ENCODE measurements at regions not wholly inside any gene's neighbourhood (a gene's known extent, or its start where the extent isn't known, plus 50 kb on each side); places are given as distances from the start of the nearest gene placed in this dataset.
A peak's percentile ranks its signal among the peaks of the same experiment; 100 is the strongest.

- Histone ChIP-seq H3K36me3 (ENCODE audit: control insufficient read depth, insufficient read depth, low read length) (no peaks in the 10 kb centered on the region), H3K4me3 (replicated peaks in 1 of 4; ENCODE audit: control extremely low read depth in 1 of 4, insufficient read depth in 1 of 4, low read depth in 3 of 4, low read length in 4 of 4) (no peak overlapping the region), H3K4me2 (ENCODE audit: extremely low read depth, insufficient read depth, low read length) (no peak overlapping the region), H2AFZ (ENCODE audit: low read length) (no peak overlapping the region), H3K27ac (ENCODE audit: insufficient read depth, low read length) (no peak overlapping the region), H3K9me3 (ENCODE audit: control insufficient read depth, insufficient read depth, low read depth, low read length) (no peaks in the 10 kb centered on the region), H3K9ac (ENCODE audit: insufficient read depth, low read length) (no peak overlapping the region), H3K27me3 (ENCODE audit: control insufficient read depth, insufficient read depth, low read length) (no peaks in the 10 kb centered on the region), H4K20me1 (ENCODE audit: control insufficient read depth, extremely low read depth, insufficient read depth, low read length) (no peaks in the 10 kb centered on the region), H3K79me2 (ENCODE audit: control insufficient read depth, insufficient read depth, low read length) (no peaks in the 10 kb centered on the region), H3K4me1 (ENCODE audit: control insufficient read depth, extremely low read depth, insufficient read depth, low read length) (no peaks in the 10 kb centered on the region)
- TF ChIP-seq EZH2 (IDR thresholded peaks at IDR 0.05; ENCODE audit: low read length, missing control alignments) (no peak), CTCF (conservative IDR thresholded peaks at IDR 0.05 in 1 of 2, IDR thresholded peaks at IDR 0.05 in 1 of 2; ENCODE audit: low read depth in 1 of 2, low read length in 2 of 2) (no peak)
- peak; percentile 24 to 27 for DNase-seq (ENCODE audit: low read depth in 2 of 2)
These were observed 538.2 kb downstream of the NYAP2 start for GRCh38 chr2:225937625-225938187.

GRCh38 chr2:225932811-225933413 is 533.4 kb downstream of the NYAP2 start:
- H4K20me1 ChIP-seq (ENCODE audit: control insufficient read depth, extremely low read depth, insufficient read depth, low read length) = no peaks in the 10 kb centered on the region
- H3K9me3 ChIP-seq (ENCODE audit: control insufficient read depth, insufficient read depth, low read depth, low read length) = no peaks in the 10 kb centered on the region
- no peak overlapping the region for H3K27ac ChIP-seq (ENCODE audit: insufficient read depth, low read length)
- H3K27me3 ChIP-seq (ENCODE audit: control insufficient read depth, insufficient read depth, low read length) = no peaks in the 10 kb centered on the region
- no peak overlapping the region for H3K4me3 ChIP-seq (replicated peaks in 1 of 4; ENCODE audit: control extremely low read depth in 1 of 4, insufficient read depth in 1 of 4, low read depth in 3 of 4, low read length in 4 of 4)
- peak in 1 of 2 donors; percentile 42 for DNase-seq (ENCODE audit: low read depth in 2 of 2)
- no peak overlapping the region for H3K4me2 ChIP-seq (ENCODE audit: extremely low read depth, insufficient read depth, low read length)
- H3K79me2 ChIP-seq (ENCODE audit: control insufficient read depth, insufficient read depth, low read length) = no peaks in the 10 kb centered on the region
- no peak overlapping the region for H2AFZ ChIP-seq (ENCODE audit: low read length)
- H3K9ac ChIP-seq (ENCODE audit: insufficient read depth, low read length) = no peak overlapping the region
- no peak for TF ChIP-seq EZH2 (IDR thresholded peaks at IDR 0.05; ENCODE audit: low read length, missing control alignments)
- no peak for TF ChIP-seq CTCF (conservative IDR thresholded peaks at IDR 0.05 in 1 of 2, IDR thresholded peaks at IDR 0.05 in 1 of 2; ENCODE audit: low read depth in 1 of 2, low read length in 2 of 2)
- no peaks in the 10 kb centered on the region for H3K4me1 ChIP-seq (ENCODE audit: control insufficient read depth, extremely low read depth, insufficient read depth, low read length)
- no peaks in the 10 kb centered on the region for H3K36me3 ChIP-seq (ENCODE audit: control insufficient read depth, insufficient read depth, low read length)

GRCh38 chr2:225930687-225931086 is 531.2 kb downstream of the NYAP2 start:
- H3K27ac ChIP-seq (ENCODE audit: insufficient read depth, low read length) = no peak overlapping the region
- no peaks in the 10 kb centered on the region for H3K36me3 ChIP-seq (ENCODE audit: control insufficient read depth, insufficient read depth, low read length)
- no peaks in the 10 kb centered on the region for H3K27me3 ChIP-seq (ENCODE audit: control insufficient read depth, insufficient read depth, low read length)
- H2AFZ ChIP-seq (ENCODE audit: low read length) = no peak overlapping the region
- H3K4me3 ChIP-seq (replicated peaks in 1 of 4; ENCODE audit: control extremely low read depth in 1 of 4, insufficient read depth in 1 of 4, low read depth in 3 of 4, low read length in 4 of 4) = no peak overlapping the region
- no peak overlapping the region for H3K4me2 ChIP-seq (ENCODE audit: extremely low read depth, insufficient read depth, low read length)
- DNase-seq (ENCODE audit: low read depth in 2 of 2) = peak in 1 of 2 donors; percentile 37
- H3K9ac ChIP-seq (ENCODE audit: insufficient read depth, low read length) = no peak overlapping the region
- H3K4me1 ChIP-seq (ENCODE audit: control insufficient read depth, extremely low read depth, insufficient read depth, low read length) = no peaks in the 10 kb centered on the region
- TF ChIP-seq EZH2 (IDR thresholded peaks at IDR 0.05; ENCODE audit: low read length, missing control alignments) = no peak
- no peak for TF ChIP-seq CTCF (conservative IDR thresholded peaks at IDR 0.05 in 1 of 2, IDR thresholded peaks at IDR 0.05 in 1 of 2; ENCODE audit: low read depth in 1 of 2, low read length in 2 of 2)
- no peaks in the 10 kb centered on the region for H3K79me2 ChIP-seq (ENCODE audit: control insufficient read depth, insufficient read depth, low read length)
- H3K9me3 ChIP-seq (ENCODE audit: control insufficient read depth, insufficient read depth, low read depth, low read length) = no peaks in the 10 kb centered on the region
- no peaks in the 10 kb centered on the region for H4K20me1 ChIP-seq (ENCODE audit: control insufficient read depth, extremely low read depth, insufficient read depth, low read length)
